ENCODE measurements at regions not wholly inside any gene's neighbourhood (a gene's known extent, or its start where the extent isn't known, plus 50 kb on each side); places are given as distances from the start of the nearest gene placed in this dataset.

DNA sequence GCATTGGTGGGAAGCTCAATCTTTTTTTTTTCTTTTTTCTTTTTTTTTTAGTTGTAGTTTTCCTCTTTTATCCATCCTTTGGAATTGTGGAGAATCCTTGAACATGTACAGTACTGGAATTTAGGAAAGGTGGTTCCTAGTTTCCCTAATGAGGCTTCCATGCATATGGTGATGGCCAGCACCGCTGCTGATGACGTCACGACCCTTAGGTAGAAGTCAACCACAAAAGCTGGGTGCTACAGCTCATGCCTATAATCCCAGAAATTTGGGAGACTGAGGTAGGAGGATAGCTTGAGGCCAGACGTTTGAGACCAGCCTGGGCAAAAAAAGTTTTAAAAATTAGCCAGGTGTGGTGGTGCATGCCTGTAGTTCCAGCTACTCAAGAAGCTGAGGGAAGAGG, 79.3 kb upstream of the SOX4 start:
- H3K4me3 Mint-ChIP-seq = no peak overlapping the region
- H3K36me3 Mint-ChIP-seq (ENCODE audit: low read depth) = no peaks in the 10 kb centered on the region
- TF ChIP-seq, protein P1, sequence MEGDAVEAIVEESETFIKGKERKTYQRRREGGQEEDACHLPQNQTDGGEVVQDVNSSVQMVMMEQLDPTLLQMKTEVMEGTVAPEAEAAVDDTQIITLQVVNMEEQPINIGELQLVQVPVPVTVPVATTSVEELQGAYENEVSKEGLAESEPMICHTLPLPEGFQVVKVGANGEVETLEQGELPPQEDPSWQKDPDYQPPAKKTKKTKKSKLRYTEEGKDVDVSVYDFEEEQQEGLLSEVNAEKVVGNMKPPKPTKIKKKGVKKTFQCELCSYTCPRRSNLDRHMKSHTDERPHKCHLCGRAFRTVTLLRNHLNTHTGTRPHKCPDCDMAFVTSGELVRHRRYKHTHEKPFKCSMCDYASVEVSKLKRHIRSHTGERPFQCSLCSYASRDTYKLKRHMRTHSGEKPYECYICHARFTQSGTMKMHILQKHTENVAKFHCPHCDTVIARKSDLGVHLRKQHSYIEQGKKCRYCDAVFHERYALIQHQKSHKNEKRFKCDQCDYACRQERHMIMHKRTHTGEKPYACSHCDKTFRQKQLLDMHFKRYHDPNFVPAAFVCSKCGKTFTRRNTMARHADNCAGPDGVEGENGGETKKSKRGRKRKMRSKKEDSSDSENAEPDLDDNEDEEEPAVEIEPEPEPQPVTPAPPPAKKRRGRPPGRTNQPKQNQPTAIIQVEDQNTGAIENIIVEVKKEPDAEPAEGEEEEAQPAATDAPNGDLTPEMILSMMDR (IDR thresholded peaks at IDR 0.05) = no peak
- CTCF ChIA-PET = no interaction called here
- DNase-seq (no peak), ATAC-seq (no peak)
- peaks cover 2% of the 10 kb centered on the region for H3K27me3 Mint-ChIP-seq
- H3K9me3 Mint-ChIP-seq = no peaks in the 10 kb centered on the region
- intact Hi-C loops (cut with micrococcal nuclease) = no loop called here
- H3K27ac Mint-ChIP-seq = no peak overlapping the region
- POLR2A ChIA-PET = no interaction called here
- no peaks in the 10 kb centered on the region for H3K4me1 Mint-ChIP-seq (ENCODE audit: low read depth)

DNA sequence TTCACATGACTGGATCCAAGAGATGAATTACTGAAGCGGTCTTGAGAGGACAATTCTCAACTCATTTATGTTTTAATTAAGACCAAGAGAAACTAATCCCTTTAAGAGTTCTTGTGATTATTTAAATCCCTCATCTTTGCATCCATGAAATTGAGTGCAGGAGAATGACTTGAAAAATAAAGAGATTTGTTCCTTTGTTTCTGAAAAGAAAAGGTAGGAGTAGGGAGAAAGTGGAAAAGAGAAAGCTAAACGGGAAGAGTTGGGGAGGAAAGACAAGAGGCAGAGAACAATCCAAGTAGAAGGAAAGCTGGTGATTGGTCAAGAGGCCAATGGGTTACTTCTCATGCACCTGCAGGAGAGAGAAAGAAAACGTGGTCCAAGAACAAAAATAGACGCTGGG, 75.2 kb upstream of the SOX4 start:
- Mint-ChIP-seq H3K4me1 (ENCODE audit: low read depth) (no peaks in the 10 kb centered on the region), H3K4me3 (no peak overlapping the region), H3K9me3 (no peaks in the 10 kb centered on the region), H3K27ac (no peak overlapping the region), H3K36me3 (ENCODE audit: low read depth) (no peaks in the 10 kb centered on the region), H3K27me3 (peaks cover 2% of the 10 kb centered on the region)
- ATAC-seq = no peak
- ChIA-PET POLR2A (no interaction called here), CTCF (interaction anchor here (1.2 to 1.5 kb wide), 2 partner anchors 29 to 70 kb away, joined by 3 to 4 read pairs; no protein-coding TSS in a partner anchor)
- intact Hi-C loops (cut with micrococcal nuclease) = no loop called here
- TF ChIP-seq, protein P1 (IDR thresholded peaks at IDR 0.05) = no peak
- DNase-seq = no peak

DNA sequence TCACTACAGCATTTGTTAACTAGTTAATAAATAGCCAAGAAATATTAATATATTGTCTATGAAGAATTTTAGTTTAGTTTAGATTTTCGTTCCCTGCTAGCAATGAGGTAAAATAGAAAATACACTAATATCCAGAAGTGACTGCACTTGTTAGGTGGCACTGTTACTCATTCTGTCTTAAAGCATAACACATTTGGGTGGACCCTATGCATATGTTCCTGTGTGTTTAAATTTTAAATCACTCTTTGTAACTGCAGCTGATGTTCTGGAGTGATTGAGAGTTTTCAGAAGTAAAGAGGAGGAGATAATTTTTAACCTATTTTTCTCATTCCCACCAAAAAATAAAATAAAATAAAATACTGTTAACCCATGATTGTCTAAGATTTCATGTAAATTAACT, 73.9 kb upstream of the SOX4 start:
- TF ChIP-seq, protein P1 (IDR thresholded peaks at IDR 0.05) = no peak
- H3K27ac Mint-ChIP-seq = no peak overlapping the region
- CTCF ChIA-PET = no interaction called here

DNA sequence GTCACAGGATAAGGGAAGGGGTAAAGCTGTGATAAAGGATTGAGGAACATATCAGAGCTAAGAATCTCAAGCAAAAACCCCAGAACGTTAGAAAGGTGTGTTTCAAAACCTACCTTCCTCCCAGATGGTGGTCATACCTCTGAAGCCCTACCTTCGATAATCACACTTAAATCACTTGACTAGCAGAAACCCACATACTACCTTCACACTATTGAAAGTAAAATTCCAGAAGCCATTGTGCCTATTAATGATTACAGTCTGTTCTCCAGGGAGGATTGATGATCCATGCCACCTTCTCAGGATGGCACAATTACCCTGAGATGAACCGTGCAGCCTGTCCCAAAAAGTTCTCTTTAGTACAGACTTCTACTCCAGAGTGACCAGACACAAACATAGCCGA, 72.3 kb upstream of the SOX4 start:
- POLR2A ChIA-PET = no interaction called here
- no peaks in the 10 kb centered on the region for H3K4me1 Mint-ChIP-seq (ENCODE audit: low read depth)
- no peak overlapping the region for H3K27ac Mint-ChIP-seq
- CTCF ChIA-PET = no interaction called here
- no peaks in the 10 kb centered on the region for H3K9me3 Mint-ChIP-seq
- no peak overlapping the region for H3K4me3 Mint-ChIP-seq
- H3K27me3 Mint-ChIP-seq = peaks cover 2% of the 10 kb centered on the region
- intact Hi-C loops (cut with micrococcal nuclease) = no loop called here
- H3K36me3 Mint-ChIP-seq (ENCODE audit: low read depth) = no peaks in the 10 kb centered on the region
- ATAC-seq = no peak
- DNase-seq = no peak
- TF ChIP-seq, protein P1 (IDR thresholded peaks at IDR 0.05) = no peak

More for the DNA sequence above, 73.9 kb upstream of the SOX4 start:
- no peak for ATAC-seq
- Mint-ChIP-seq H3K36me3 (ENCODE audit: low read depth) (no peaks in the 10 kb centered on the region), H3K4me1 (ENCODE audit: low read depth) (no peaks in the 10 kb centered on the region), H3K4me3 (no peak overlapping the region), H3K9me3 (no peaks in the 10 kb centered on the region), H3K27me3 (peaks cover 2% of the 10 kb centered on the region)
- intact Hi-C loops (cut with micrococcal nuclease) = no loop called here
- POLR2A ChIA-PET = no interaction called here
- DNase-seq = no peak

DNA sequence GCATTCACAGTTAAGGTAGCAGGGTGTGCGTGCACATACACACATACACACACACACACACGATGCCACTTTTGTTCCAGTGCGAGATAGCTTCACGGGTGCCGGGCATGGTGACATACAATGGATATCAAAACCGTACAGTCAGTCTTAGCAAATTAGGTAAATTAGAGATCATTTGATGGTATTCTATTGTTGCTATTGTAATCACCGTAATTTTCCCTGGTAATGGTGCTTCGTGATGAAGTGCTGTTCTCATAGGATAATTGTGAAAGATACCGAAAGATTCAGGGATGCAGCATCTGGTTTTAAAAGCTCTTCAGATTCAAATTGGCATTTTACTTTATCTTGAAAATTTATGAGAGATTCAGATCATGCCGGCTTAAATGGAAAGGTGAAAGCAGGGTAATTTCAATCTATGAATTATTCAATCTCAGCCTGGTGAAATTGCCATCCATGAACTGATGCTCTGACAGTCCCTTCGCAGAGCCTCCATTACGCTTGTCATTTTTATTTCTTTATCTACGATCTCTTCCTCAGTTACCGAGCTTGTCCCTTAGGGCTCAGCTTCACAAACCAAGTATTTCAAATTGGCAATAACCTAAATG, 71.3 kb upstream of the SOX4 start:
- CTCF ChIA-PET = no interaction called here

More for the DNA sequence above, 71.3 kb upstream of the SOX4 start:
- ATAC-seq (no peak), DNase-seq (no peak)
- TF ChIP-seq, protein P1 (IDR thresholded peaks at IDR 0.05) = no peak
- H3K4me1 Mint-ChIP-seq (ENCODE audit: low read depth) = no peaks in the 10 kb centered on the region
- no peaks in the 10 kb centered on the region for H3K36me3 Mint-ChIP-seq (ENCODE audit: low read depth)
- H3K27ac Mint-ChIP-seq = no peak overlapping the region
- POLR2A ChIA-PET = no interaction called here
- intact Hi-C loops (cut with micrococcal nuclease) = no loop called here
- no peak overlapping the region for H3K4me3 Mint-ChIP-seq
- peaks cover 2% of the 10 kb centered on the region for H3K27me3 Mint-ChIP-seq
- H3K9me3 Mint-ChIP-seq = no peaks in the 10 kb centered on the region
